ENCODE measurements at regions not wholly inside any gene's neighbourhood (a gene's known extent, or its start where the extent isn't known, plus 50 kb on each side); places are given as distances from the start of the nearest gene placed in this dataset.
"Not testable (repeated sequence)": the region's sequence is repeated elsewhere in the genome, so short reads cannot be mapped to it uniquely, and the experiment has no call there.

GRCh38 chr1:25171013-25171412 is 61.3 kb downstream of the SYF2 start:
- ATAC-seq, result not testable (repeated sequence)

GRCh38 chr1:25170439-25170838 is 61.9 kb downstream of the SYF2 start:
- DNase-seq, result no peak
- intact Hi-C loops (cut with DNase I, micrococcal nuclease), result no loop called here
- no peak for ATAC-seq

More at GRCh38 chr1:25171013-25171412, 61.3 kb downstream of the SYF2 start:
- intact Hi-C loops (cut with DNase I, micrococcal nuclease); DNase-seq: not testable (repeated sequence)

GRCh38 chr1:25169610-25170009 is 62.7 kb downstream of the SYF2 start:
- intact Hi-C loops (cut with DNase I, micrococcal nuclease), result no loop called here
- ATAC-seq (peak; percentile 4), DNase-seq (peak in 1 of 2 donors; percentile 20)

GRCh38 chr1:25169168-25169567 is 63.1 kb downstream of the SYF2 start:
- intact Hi-C loops (cut with DNase I, micrococcal nuclease), result no loop called here
- ATAC-seq, result no peak
- DNase-seq, result no peak

- peak; percentile 94 for ATAC-seq
- intact Hi-C loops (cut with DNase I, micrococcal nuclease), result no loop called here
These were observed 63.9 kb downstream of the SYF2 start for GRCh38 chr1:25168193-25169071.

GRCh38 chr1:25167269-25168192 is 64.8 kb downstream of the SYF2 start:
- DNase-seq, result peak; percentile 30 to 40
- peak; percentile 51 for ATAC-seq
- intact Hi-C loops (cut with DNase I, micrococcal nuclease), result no loop called here

More at GRCh38 chr1:25168193-25169071, 63.9 kb downstream of the SYF2 start:
- peak; percentile 22 to 40 for DNase-seq

- ATAC-seq, result no peak
- DNase-seq, result no peak
- intact Hi-C loops (cut with DNase I, micrococcal nuclease), result no loop called here
These were observed 65.5 kb downstream of the SYF2 start for GRCh38 chr1:25166847-25167246.

- DNase-seq (no peak), ATAC-seq (no peak)
- intact Hi-C loops (cut with DNase I, micrococcal nuclease), result no loop called here
These were observed 68.3 kb downstream of the SYF2 start for GRCh38 chr1:25163986-25164385.

- intact Hi-C loops (cut with DNase I, micrococcal nuclease), result no loop called here
- no peak for ATAC-seq
- no peak for DNase-seq
These were observed 70.3 kb downstream of the SYF2 start for GRCh38 chr1:25161981-25162380.

GRCh38 chr1:25157846-25158245 is 74.5 kb downstream of the SYF2 start:
- intact Hi-C loops (cut with DNase I, micrococcal nuclease), result no loop called here
- DNase-seq (no peak), ATAC-seq (no peak)

- ATAC-seq, result no peak
- intact Hi-C loops (cut with DNase I, micrococcal nuclease), result no loop called here
- DNase-seq, result no peak
These were observed 81.3 kb downstream of the SYF2 start for GRCh38 chr1:25150985-25151495.

- intact Hi-C loops (cut with DNase I, micrococcal nuclease), result no loop called here
- ATAC-seq (peak; percentile 59), DNase-seq (peak in 1 of 2 donors; percentile 27)
These were observed 83.5 kb downstream of the SYF2 start for GRCh38 chr1:25148673-25149300.

- intact Hi-C loops (cut with DNase I, micrococcal nuclease), result no loop called here
- no peak for ATAC-seq
- no peak for DNase-seq
These were observed 85.8 kb downstream of the SYF2 start for GRCh38 chr1:25146451-25146855.

GRCh38 chr1:25145775-25146393 is 86.4 kb downstream of the SYF2 start:
- ATAC-seq, result no peak
- intact Hi-C loops (cut with DNase I, micrococcal nuclease), result no loop called here

GRCh38 chr1:25140073-25140797 is 92.1 kb downstream of the SYF2 start:
- peak in 1 of 2 donors; percentile 15 for DNase-seq
- intact Hi-C loops (cut with DNase I, micrococcal nuclease), result no loop called here
- ATAC-seq, result peak; percentile 31

More at GRCh38 chr1:25145775-25146393, 86.4 kb downstream of the SYF2 start:
- DNase-seq, result no peak

- intact Hi-C loops (cut with DNase I, micrococcal nuclease), result no loop called here
- ATAC-seq (no peak), DNase-seq (no peak)
These were observed 94.5 kb downstream of the SYF2 start for GRCh38 chr1:25137521-25138395.

GRCh38 chr1:25137106-25137505 is 95.2 kb downstream of the SYF2 start:
- no peak for ATAC-seq
- intact Hi-C loops (cut with DNase I, micrococcal nuclease), result no loop called here

More at GRCh38 chr1:25137106-25137505, 95.2 kb downstream of the SYF2 start:
- no peak for DNase-seq
